B cell (primary cell): ENCODE measurements at regions not wholly inside any gene's neighbourhood (a gene's known extent, or its start where the extent isn't known, plus 50 kb on each side); places are given as distances from the start of the nearest gene placed in this dataset.

ENCODE experiments used
- ATAC-seq: fragments of 200-7000 bp; cut with Tn5 transposase; one replicate; pipeline ENCODE4 v1.10.0; 2021; ENCODE audit warnings: low read depth, mild to moderate bottlenecking, moderate number of reproducible peaks, moderate library complexity
- CTCF ChIA-PET: fragments of 350-600 bp; sonication (Branson Sonifier 250); formaldehyde crosslinking; loops from one replicate; lab custom pipeline; 2021; ENCODE audit warnings: antibody characterized with exemption, inconsistent platforms; lab: Charles Lee
- POLR2A ChIA-PET: fragments of 350-600 bp; sonication (Branson Sonifier 250); formaldehyde crosslinking; loops from one replicate; lab custom pipeline; 2021; ENCODE audit warnings: antibody characterized with exemption; lab: Charles Lee
- DNase-seq: peaks from one replicate; pipeline ENCODE4 v3.0.0; 2013
- H2AFZ ChIP-seq: 2 replicates; pipeline ENCODE4 v1.6.1; 2012; ENCODE audit warnings: mild to moderate bottlenecking, low read depth, low read length; ENCODE audit not compliant: insufficient read depth, poor library complexity, severe bottlenecking
- H3K27ac ChIP-seq, 2 donors: 1 replicate in 1 of 2; 2 replicates in 1 of 2; pipeline ENCODE4 v1.5.1; 2012 to 2013; ENCODE audit warnings: low read length in 2 of 2, mild to moderate bottlenecking in 2 of 2, moderate library complexity in 1 of 2
- H3K27me3 ChIP-seq, 4 experiments: fragments of 200-600 bp in 1 of 4; sonication (generic) in 1 of 4; replicated peaks in 1 of 4; 1 replicate in 2 of 4; 2 replicates in 2 of 4; pipeline versions ENCODE4 v1.6.1 to v1.7.0; 2013 to 2016; ENCODE audit warnings: low read length in 3 of 4, mild to moderate bottlenecking in 2 of 4, mixed read lengths in 1 of 4, moderate library complexity in 1 of 4; ENCODE audit not compliant: insufficient read depth in 4 of 4, control insufficient read depth in 3 of 4; ENCODE audit errors: control extremely low read depth in 1 of 4
- H3K36me3 ChIP-seq, 2 experiments: replicated peaks in 1 of 2; 1 replicate in 1 of 2; 2 replicates in 1 of 2; pipeline versions ENCODE4 v1.6.1 to v1.7.1; 2013; ENCODE audit warnings: low read length in 1 of 2; ENCODE audit not compliant: insufficient read depth in 2 of 2, control insufficient read depth in 1 of 2; ENCODE audit errors: control extremely low read depth in 1 of 2, extremely low read depth in 1 of 2
- H3K4me1 ChIP-seq, 2 donors: fragments of 200-600 bp in 1 of 2; sonication (generic) in 1 of 2; 1 replicate in 1 of 2; 2 replicates in 1 of 2; pipeline versions ENCODE4 v1.5.1 to v1.6.1; 2013 to 2017; ENCODE audit warnings: low read length in 2 of 2; ENCODE audit not compliant: control insufficient read depth in 2 of 2, insufficient read depth in 2 of 2
- H3K4me2 ChIP-seq: replicated peaks from 2 replicates; pipeline ENCODE3; 2012; ENCODE audit warnings: mild to moderate bottlenecking, low read depth, low read length; ENCODE audit not compliant: poor library complexity, severe bottlenecking
- H3K4me3 ChIP-seq, 5 experiments: fragments of 200-600 bp in 1 of 5; sonication (generic) in 1 of 5; 1 replicate in 3 of 5; 2 replicates in 2 of 5; pipeline versions ENCODE4 v1.5.1 to v1.7.0; 2011 to 2016; ENCODE audit warnings: low read length in 4 of 5, mild to moderate bottlenecking in 4 of 5, low read depth in 2 of 5, control low read depth in 1 of 5, moderate library complexity in 1 of 5; ENCODE audit not compliant: insufficient read depth in 1 of 5; ENCODE audit errors: control extremely low read depth in 1 of 5, extremely low read depth in 1 of 5
- H3K79me2 ChIP-seq: fragments of 200-600 bp; sonication (generic); one replicate; pipeline ENCODE4 v1.6.0; 2016; ENCODE audit warnings: low read length; ENCODE audit not compliant: control insufficient read depth, insufficient read depth
- H3K9ac ChIP-seq: fragments of 200-600 bp; sonication (generic); 2 replicates; pipeline ENCODE4 v1.6.1; 2017; ENCODE audit warnings: mild to moderate bottlenecking, low read length, moderate library complexity
- H3K9me3 ChIP-seq, 3 donors: one replicate each; pipeline versions ENCODE4 v1.6.1 to v1.7.1; 2013; ENCODE audit warnings: low read length in 2 of 3; ENCODE audit not compliant: control insufficient read depth in 2 of 3, insufficient read depth in 1 of 3; ENCODE audit errors: control extremely low read depth in 1 of 3
- H4K20me1 ChIP-seq: 2 replicates; pipeline ENCODE4 v1.6.0; 2012; ENCODE audit warnings: mild to moderate bottlenecking, low read length; ENCODE audit not compliant: insufficient read depth, control insufficient read depth, poor library complexity, severe bottlenecking
- H3K27ac Mint-ChIP-seq: one replicate; pipeline ENCODE4 v1.8.0; 2021; ENCODE audit warnings: mixed read lengths
- H3K27me3 Mint-ChIP-seq: one replicate; pipeline ENCODE4 v1.8.0; 2021; ENCODE audit warnings: mixed read lengths
- H3K4me1 Mint-ChIP-seq: one replicate; pipeline ENCODE4 v1.8.0; 2021; ENCODE audit warnings: mixed read lengths
- H3K4me3 Mint-ChIP-seq: one replicate; pipeline ENCODE4 v1.8.0; 2021; ENCODE audit warnings: mixed read lengths
- H3K9me3 Mint-ChIP-seq: one replicate; pipeline ENCODE4 v1.8.0; 2022; ENCODE audit warnings: mixed read lengths; ENCODE audit not compliant: insufficient read depth
- EZH2 ChIP-seq: IDR thresholded peaks from 2 replicates; pipeline ENCODE4 v1.6.1; 2012; ENCODE audit warnings: borderline replicate concordance, low read depth, mild to moderate bottlenecking, moderate library complexity, low read length; ENCODE audit not compliant: insufficient read depth, poor library complexity, severe bottlenecking
- WGBS: methylation state at CpG from one replicate; pipeline ENCODE4 v1.1.5; 2013; ENCODE audit warnings: missing lambda C conversion rate; ENCODE audit not compliant: insufficient coverage; 5-methylcytosine and 5-hydroxymethylcytosine counted together
- intact Hi-C: fragments of 100-400 bp; cut with micrococcal nuclease; formaldehyde crosslinking; loops from one replicate; pipeline ENCODE4 v1.10.0; 2022
- TF ChIP-seq, protein P1 (sequence below): fragments of 200-600 bp; IDR thresholded peaks from one replicate; pipeline ENCODE4 v1.8.0; 2022; ENCODE audit warnings: antibody characterized with exemption, mild to moderate bottlenecking

GRCh38 chr21:35485364-35485763 lies 436.3 kb upstream of the RUNX1 start:
- Mint-ChIP-seq H3K4me3 (no peak overlapping the region), H3K27me3 (peaks cover 26% of the 10 kb centered on the region)
- WGBS, result 86% methylated on average over 1 of the region's 2 CpGs

GRCh38 chr21:35484851-35485250 lies 435.7 kb upstream of the RUNX1 start:
- no peaks in the 10 kb centered on the region for H3K36me3 ChIP-seq
- Mint-ChIP-seq H3K4me1 (no peaks in the 10 kb centered on the region), H3K27me3 (peaks cover 24% of the 10 kb centered on the region), H3K9me3 (no peaks in the 10 kb centered on the region), H3K27ac (no peak overlapping the region), H3K4me3 (no peak overlapping the region)
- no peaks in the 10 kb centered on the region for H4K20me1 ChIP-seq
- ATAC-seq, result no peak
- no peaks in the 10 kb centered on the region for H3K4me1 ChIP-seq
- H3K27ac ChIP-seq, result no peak overlapping the region
- TF ChIP-seq, protein P1, sequence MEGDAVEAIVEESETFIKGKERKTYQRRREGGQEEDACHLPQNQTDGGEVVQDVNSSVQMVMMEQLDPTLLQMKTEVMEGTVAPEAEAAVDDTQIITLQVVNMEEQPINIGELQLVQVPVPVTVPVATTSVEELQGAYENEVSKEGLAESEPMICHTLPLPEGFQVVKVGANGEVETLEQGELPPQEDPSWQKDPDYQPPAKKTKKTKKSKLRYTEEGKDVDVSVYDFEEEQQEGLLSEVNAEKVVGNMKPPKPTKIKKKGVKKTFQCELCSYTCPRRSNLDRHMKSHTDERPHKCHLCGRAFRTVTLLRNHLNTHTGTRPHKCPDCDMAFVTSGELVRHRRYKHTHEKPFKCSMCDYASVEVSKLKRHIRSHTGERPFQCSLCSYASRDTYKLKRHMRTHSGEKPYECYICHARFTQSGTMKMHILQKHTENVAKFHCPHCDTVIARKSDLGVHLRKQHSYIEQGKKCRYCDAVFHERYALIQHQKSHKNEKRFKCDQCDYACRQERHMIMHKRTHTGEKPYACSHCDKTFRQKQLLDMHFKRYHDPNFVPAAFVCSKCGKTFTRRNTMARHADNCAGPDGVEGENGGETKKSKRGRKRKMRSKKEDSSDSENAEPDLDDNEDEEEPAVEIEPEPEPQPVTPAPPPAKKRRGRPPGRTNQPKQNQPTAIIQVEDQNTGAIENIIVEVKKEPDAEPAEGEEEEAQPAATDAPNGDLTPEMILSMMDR, result no peak
- TF ChIP-seq EZH2, result no peak
- H3K27me3 ChIP-seq, result no peaks in the 10 kb centered on the region
- no peak overlapping the region for H3K4me3 ChIP-seq
- ChIA-PET CTCF (no interaction called here), POLR2A (no interaction called here)
- peaks cover 0 to 3% (median 0%) of the 10 kb centered on the region in 3 donors for H3K9me3 ChIP-seq
- intact Hi-C loops, result no loop called here
- H3K9ac ChIP-seq, result no peak overlapping the region
- H2AFZ ChIP-seq, result no peak overlapping the region
- no peak for DNase-seq
- 89% methylated on average over 2 of the region's 2 CpGs for WGBS
- H3K4me2 ChIP-seq, result no peak overlapping the region
- no peaks in the 10 kb centered on the region for H3K79me2 ChIP-seq

More at GRCh38 chr21:35485364-35485763, 436.3 kb upstream of the RUNX1 start:
- Histone ChIP-seq H3K4me2 (no peak overlapping the region), H3K9me3 (no peaks in the 10 kb centered on the region), H3K9ac (no peak overlapping the region), H3K4me1 (no peaks in the 10 kb centered on the region), H4K20me1 (no peaks in the 10 kb centered on the region), H3K79me2 (no peaks in the 10 kb centered on the region), H3K27me3 (no peaks in the 10 kb centered on the region), H3K27ac (no peak overlapping the region), H3K4me3 (no peak overlapping the region), H2AFZ (no peak overlapping the region), H3K36me3 (no peaks in the 10 kb centered on the region)
- POLR2A ChIA-PET, result no interaction called here
- no peak for DNase-seq
- no peaks in the 10 kb centered on the region for H3K9me3 Mint-ChIP-seq
- intact Hi-C loops, result no loop called here
- TF ChIP-seq, protein P1, result no peak
- no peak for TF ChIP-seq EZH2
- no peak for ATAC-seq
- H3K4me1 Mint-ChIP-seq, result no peaks in the 10 kb centered on the region
- no peak overlapping the region for H3K27ac Mint-ChIP-seq
- CTCF ChIA-PET, result no interaction called here
